ENCODE measurements at regions not wholly inside any gene's neighbourhood (a gene's known extent, or its start where the extent isn't known, plus 50 kb on each side); places are given as distances from the start of the nearest gene placed in this dataset.

- Histone ChIP-seq H3K27me3 (ENCODE audit: insufficient read depth, low read length) (no peaks in the 10 kb centered on the region), H2AFZ (ENCODE audit: low read depth, low read length) (no peak overlapping the region), H3K4me3 (ENCODE audit: low read length) (no peak overlapping the region)
Measured at GRCh38 chr10:105409370-105409769, 768.3 kb downstream of the SORCS3 start.

GRCh38 chr10:105406488-105406887, 765.4 kb downstream of the SORCS3 start:
- Histone ChIP-seq H3K27me3 (ENCODE audit: insufficient read depth, low read length) (no peaks in the 10 kb centered on the region), H3K9me3 (ENCODE audit: low read length) (no peaks in the 10 kb centered on the region), H2AFZ (ENCODE audit: low read depth, low read length) (no peak overlapping the region), H3K4me1 (ENCODE audit: insufficient read depth, low read length) (no peaks in the 10 kb centered on the region), H3K36me3 (ENCODE audit: insufficient read depth, low read length) (no peaks in the 10 kb centered on the region), H3K4me3 (ENCODE audit: low read length) (no peak overlapping the region)

More at GRCh38 chr10:105409370-105409769, 768.3 kb downstream of the SORCS3 start:
- Histone ChIP-seq H3K9me3 (ENCODE audit: low read length) (no peaks in the 10 kb centered on the region), H3K4me1 (ENCODE audit: insufficient read depth, low read length) (no peaks in the 10 kb centered on the region), H3K36me3 (ENCODE audit: insufficient read depth, low read length) (no peaks in the 10 kb centered on the region)

GRCh38 chr10:105398202-105398601, 757.1 kb downstream of the SORCS3 start:
- Histone ChIP-seq H2AFZ (ENCODE audit: low read depth, low read length) (no peak overlapping the region), H3K4me1 (ENCODE audit: insufficient read depth, low read length) (no peaks in the 10 kb centered on the region), H3K27me3 (ENCODE audit: insufficient read depth, low read length) (no peaks in the 10 kb centered on the region)

GRCh38 chr10:105391670-105392351, 750.7 kb downstream of the SORCS3 start:
- H3K36me3 ChIP-seq (ENCODE audit: insufficient read depth, low read length) = no peaks in the 10 kb centered on the region
- no peak overlapping the region for H2AFZ ChIP-seq (ENCODE audit: low read depth, low read length)
- H3K4me3 ChIP-seq (ENCODE audit: low read length) = no peak overlapping the region
- no peaks in the 10 kb centered on the region for H3K27me3 ChIP-seq (ENCODE audit: insufficient read depth, low read length)
- no peaks in the 10 kb centered on the region for H3K9me3 ChIP-seq (ENCODE audit: low read length)
- no peaks in the 10 kb centered on the region for H3K4me1 ChIP-seq (ENCODE audit: insufficient read depth, low read length)

More at GRCh38 chr10:105398202-105398601, 757.1 kb downstream of the SORCS3 start:
- Histone ChIP-seq H3K36me3 (ENCODE audit: insufficient read depth, low read length) (no peaks in the 10 kb centered on the region), H3K9me3 (ENCODE audit: low read length) (no peaks in the 10 kb centered on the region), H3K4me3 (ENCODE audit: low read length) (no peak overlapping the region)

- Histone ChIP-seq H3K36me3 (ENCODE audit: insufficient read depth, low read length) (no peaks in the 10 kb centered on the region), H3K4me1 (ENCODE audit: insufficient read depth, low read length) (no peaks in the 10 kb centered on the region), H2AFZ (ENCODE audit: low read depth, low read length) (no peak overlapping the region), H3K9me3 (ENCODE audit: low read length) (no peaks in the 10 kb centered on the region), H3K27me3 (ENCODE audit: insufficient read depth, low read length) (no peaks in the 10 kb centered on the region), H3K4me3 (ENCODE audit: low read length) (no peak overlapping the region)
Measured at GRCh38 chr10:105387971-105388370, 746.9 kb downstream of the SORCS3 start.

- no peaks in the 10 kb centered on the region for H3K9me3 ChIP-seq (ENCODE audit: low read length)
- H3K4me3 ChIP-seq (ENCODE audit: low read length) = no peak overlapping the region
- H3K36me3 ChIP-seq (ENCODE audit: insufficient read depth, low read length) = no peaks in the 10 kb centered on the region
- no peaks in the 10 kb centered on the region for H3K27me3 ChIP-seq (ENCODE audit: insufficient read depth, low read length)
- no peaks in the 10 kb centered on the region for H3K4me1 ChIP-seq (ENCODE audit: insufficient read depth, low read length)
- H2AFZ ChIP-seq (ENCODE audit: low read depth, low read length) = no peak overlapping the region
Measured at GRCh38 chr10:105383978-105384377, 742.9 kb downstream of the SORCS3 start.

- no peaks in the 10 kb centered on the region for H3K36me3 ChIP-seq (ENCODE audit: insufficient read depth, low read length)
- no peaks in the 10 kb centered on the region for H3K27me3 ChIP-seq (ENCODE audit: insufficient read depth, low read length)
- H2AFZ ChIP-seq (ENCODE audit: low read depth, low read length) = no peak overlapping the region
- H3K4me3 ChIP-seq (ENCODE audit: low read length) = no peak overlapping the region
- no peaks in the 10 kb centered on the region for H3K9me3 ChIP-seq (ENCODE audit: low read length)
- no peaks in the 10 kb centered on the region for H3K4me1 ChIP-seq (ENCODE audit: insufficient read depth, low read length)
Measured at GRCh38 chr10:105370692-105371091, 729.6 kb downstream of the SORCS3 start.

- no peaks in the 10 kb centered on the region for H3K36me3 ChIP-seq (ENCODE audit: insufficient read depth, low read length)
- no peak overlapping the region for H3K4me3 ChIP-seq (ENCODE audit: low read length)
- no peak overlapping the region for H2AFZ ChIP-seq (ENCODE audit: low read depth, low read length)
- no peaks in the 10 kb centered on the region for H3K9me3 ChIP-seq (ENCODE audit: low read length)
- no peaks in the 10 kb centered on the region for H3K27me3 ChIP-seq (ENCODE audit: insufficient read depth, low read length)
- no peaks in the 10 kb centered on the region for H3K4me1 ChIP-seq (ENCODE audit: insufficient read depth, low read length)
Measured at GRCh38 chr10:105359708-105360107, 718.6 kb downstream of the SORCS3 start.

GRCh38 chr10:105358911-105359310, 717.8 kb downstream of the SORCS3 start:
- no peak overlapping the region for H3K4me3 ChIP-seq (ENCODE audit: low read length)
- H3K4me1 ChIP-seq (ENCODE audit: insufficient read depth, low read length) = no peaks in the 10 kb centered on the region
- no peaks in the 10 kb centered on the region for H3K36me3 ChIP-seq (ENCODE audit: insufficient read depth, low read length)
- H3K9me3 ChIP-seq (ENCODE audit: low read length) = no peaks in the 10 kb centered on the region
- H3K27me3 ChIP-seq (ENCODE audit: insufficient read depth, low read length) = no peaks in the 10 kb centered on the region
- H2AFZ ChIP-seq (ENCODE audit: low read depth, low read length) = no peak overlapping the region

GRCh38 chr10:105356626-105357025, 715.5 kb downstream of the SORCS3 start:
- no peak overlapping the region for H3K4me3 ChIP-seq (ENCODE audit: low read length)
- H2AFZ ChIP-seq (ENCODE audit: low read depth, low read length) = no peak overlapping the region
- no peaks in the 10 kb centered on the region for H3K4me1 ChIP-seq (ENCODE audit: insufficient read depth, low read length)
- no peaks in the 10 kb centered on the region for H3K9me3 ChIP-seq (ENCODE audit: low read length)
- H3K36me3 ChIP-seq (ENCODE audit: insufficient read depth, low read length) = no peaks in the 10 kb centered on the region
- no peaks in the 10 kb centered on the region for H3K27me3 ChIP-seq (ENCODE audit: insufficient read depth, low read length)

GRCh38 chr10:105354010-105354409, 712.9 kb downstream of the SORCS3 start:
- Histone ChIP-seq H3K9me3 (ENCODE audit: low read length) (no peaks in the 10 kb centered on the region), H3K4me3 (ENCODE audit: low read length) (no peak overlapping the region)

GRCh38 chr10:105352827-105353226, 711.7 kb downstream of the SORCS3 start:
- Histone ChIP-seq H3K36me3 (ENCODE audit: insufficient read depth, low read length) (no peaks in the 10 kb centered on the region), H2AFZ (ENCODE audit: low read depth, low read length) (no peak overlapping the region), H3K4me1 (ENCODE audit: insufficient read depth, low read length) (no peaks in the 10 kb centered on the region), H3K4me3 (ENCODE audit: low read length) (no peak overlapping the region), H3K27me3 (ENCODE audit: insufficient read depth, low read length) (no peaks in the 10 kb centered on the region), H3K9me3 (ENCODE audit: low read length) (no peaks in the 10 kb centered on the region)

More at GRCh38 chr10:105354010-105354409, 712.9 kb downstream of the SORCS3 start:
- H3K27me3 ChIP-seq (ENCODE audit: insufficient read depth, low read length) = no peaks in the 10 kb centered on the region
- H3K36me3 ChIP-seq (ENCODE audit: insufficient read depth, low read length) = no peaks in the 10 kb centered on the region
- no peaks in the 10 kb centered on the region for H3K4me1 ChIP-seq (ENCODE audit: insufficient read depth, low read length)
- H2AFZ ChIP-seq (ENCODE audit: low read depth, low read length) = no peak overlapping the region

- H3K4me1 ChIP-seq (ENCODE audit: insufficient read depth, low read length) = no peaks in the 10 kb centered on the region
- no peaks in the 10 kb centered on the region for H3K9me3 ChIP-seq (ENCODE audit: low read length)
Measured at GRCh38 chr10:105352281-105352680, 711.2 kb downstream of the SORCS3 start.

GRCh38 chr10:105351187-105351586, 710.1 kb downstream of the SORCS3 start:
- Histone ChIP-seq H3K4me1 (ENCODE audit: insufficient read depth, low read length) (no peaks in the 10 kb centered on the region), H3K4me3 (ENCODE audit: low read length) (no peak overlapping the region), H3K27me3 (ENCODE audit: insufficient read depth, low read length) (no peaks in the 10 kb centered on the region), H3K9me3 (ENCODE audit: low read length) (no peaks in the 10 kb centered on the region), H2AFZ (ENCODE audit: low read depth, low read length) (no peak overlapping the region), H3K36me3 (ENCODE audit: insufficient read depth, low read length) (no peaks in the 10 kb centered on the region)

More at GRCh38 chr10:105352281-105352680, 711.2 kb downstream of the SORCS3 start:
- no peaks in the 10 kb centered on the region for H3K27me3 ChIP-seq (ENCODE audit: insufficient read depth, low read length)
- no peak overlapping the region for H3K4me3 ChIP-seq (ENCODE audit: low read length)
- H3K36me3 ChIP-seq (ENCODE audit: insufficient read depth, low read length) = no peaks in the 10 kb centered on the region
- H2AFZ ChIP-seq (ENCODE audit: low read depth, low read length) = no peak overlapping the region

Measured in neuron (in vitro differentiated cells).